ENCODE measurements at regions not wholly inside any gene's neighbourhood (a gene's known extent, or its start where the extent isn't known, plus 50 kb on each side); places are given as distances from the start of the nearest gene placed in this dataset.
"Not testable (repeated sequence)": the region's sequence is repeated elsewhere in the genome, so short reads cannot be mapped to it uniquely, and the experiment has no call there.

DNA sequence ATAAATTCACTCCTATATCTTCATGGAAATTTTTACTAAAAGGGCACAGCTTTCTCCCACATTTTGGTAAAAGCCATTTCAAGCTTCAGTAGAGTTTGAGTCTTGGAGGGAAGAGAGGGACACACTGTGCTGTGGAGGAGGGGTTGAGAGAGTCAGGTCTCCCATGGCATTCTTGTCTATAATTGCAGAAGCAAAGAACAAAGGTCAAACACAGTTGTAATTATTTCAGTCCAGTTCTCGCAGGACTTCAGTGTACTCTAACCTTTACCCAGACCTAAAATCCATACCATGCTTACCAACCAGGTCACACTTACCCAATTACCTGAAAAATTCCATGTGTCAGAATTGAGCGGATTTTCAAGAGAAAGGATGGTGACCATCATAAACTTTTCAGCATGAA lies 298.4 kb downstream of the XPNPEP1 start:
- no peak overlapping the region for H3K27ac ChIP-seq
- TF ChIP-seq CTCF (IDR thresholded peaks at IDR 0.05), result no peak
- DNase-seq (ENCODE audit: low spot score), result no peak
- H3K4me3 ChIP-seq, result no peak overlapping the region

- TF ChIP-seq CTCF (IDR thresholded peaks at IDR 0.05), result no peak
- Histone ChIP-seq H3K27ac (no peak overlapping the region), H3K4me3 (no peak overlapping the region)
- no peak for DNase-seq (ENCODE audit: low spot score)
Observed at GRCh38 chr10:109622566-109622965, 300.7 kb downstream of the XPNPEP1 start.

GRCh38 chr10:109620396-109620795 lies 302.9 kb downstream of the XPNPEP1 start:
- no peak for TF ChIP-seq CTCF (IDR thresholded peaks at IDR 0.05)
- DNase-seq (ENCODE audit: low spot score), result no peak
- no peak overlapping the region for H3K27ac ChIP-seq
- no peak overlapping the region for H3K4me3 ChIP-seq

GRCh38 chr10:109619914-109620313 lies 303.4 kb downstream of the XPNPEP1 start:
- TF ChIP-seq CTCF (IDR thresholded peaks at IDR 0.05), result no peak
- no peak overlapping the region for H3K27ac ChIP-seq
- no peak overlapping the region for H3K4me3 ChIP-seq
- DNase-seq (ENCODE audit: low spot score), result no peak

- Histone ChIP-seq H3K4me3 (no peak overlapping the region), H3K27ac (no peak overlapping the region)
- DNase-seq (ENCODE audit: low spot score), result no peak
- TF ChIP-seq CTCF (IDR thresholded peaks at IDR 0.05), result no peak
Observed at GRCh38 chr10:109618748-109619147, 304.6 kb downstream of the XPNPEP1 start.

GRCh38 chr10:109618301-109618700 lies 305.0 kb downstream of the XPNPEP1 start:
- DNase-seq (ENCODE audit: low spot score), result no peak
- Histone ChIP-seq H3K27ac (no peak overlapping the region), H3K4me3 (no peak overlapping the region)
- TF ChIP-seq CTCF (IDR thresholded peaks at IDR 0.05), result no peak

- TF ChIP-seq CTCF (IDR thresholded peaks at IDR 0.05), result no peak
- no peak for DNase-seq (ENCODE audit: low spot score)
- Histone ChIP-seq H3K4me3 (no peak overlapping the region), H3K27ac (no peak overlapping the region)
Observed at GRCh38 chr10:109616359-109616980, 306.8 kb downstream of the XPNPEP1 start.

- DNase-seq (ENCODE audit: low spot score); H3K4me3 ChIP-seq; H3K27ac ChIP-seq: not testable (repeated sequence)
Observed at GRCh38 chr10:109595356-109595755, 328.0 kb downstream of the XPNPEP1 start.
